ENCODE measurements at regions not wholly inside any gene's neighbourhood (a gene's known extent, or its start where the extent isn't known, plus 50 kb on each side); places are given as distances from the start of the nearest gene placed in this dataset.

- H3K27ac ChIP-seq: no peak overlapping the region
- no peak for TF ChIP-seq CTCF (IDR thresholded peaks at IDR 0.05; ENCODE audit: low read depth, low read length)
- H3K27me3 ChIP-seq (ENCODE audit: insufficient read depth, low read depth, severe bottlenecking): no peaks in the 10 kb centered on the region
- no peaks in the 10 kb centered on the region for H3K9me3 ChIP-seq (ENCODE audit: severe bottlenecking)
- H3K36me3 ChIP-seq: no peaks in the 10 kb centered on the region
- DNase-seq: no peak
- H3K4me3 ChIP-seq (ENCODE audit: low read depth, low read length): no peak overlapping the region
Measured at GRCh38 chr2:146666340-146666739, 1178.5 kb upstream of the ACVR2A start.

- DNase-seq: no peak
- Histone ChIP-seq H3K9me3 (ENCODE audit: severe bottlenecking) (no peaks in the 10 kb centered on the region), H3K27me3 (ENCODE audit: insufficient read depth, low read depth, severe bottlenecking) (no peaks in the 10 kb centered on the region), H3K36me3 (no peaks in the 10 kb centered on the region), H3K4me3 (ENCODE audit: low read depth, low read length) (no peak overlapping the region), H3K27ac (no peak overlapping the region)
- TF ChIP-seq CTCF (IDR thresholded peaks at IDR 0.05; ENCODE audit: low read depth, low read length): no peak
Measured at GRCh38 chr2:146665800-146666199, 1179.0 kb upstream of the ACVR2A start.

- no peak overlapping the region for H3K27ac ChIP-seq
- no peaks in the 10 kb centered on the region for H3K9me3 ChIP-seq (ENCODE audit: severe bottlenecking)
- DNase-seq: no peak
- H3K4me3 ChIP-seq (ENCODE audit: low read depth, low read length): no peak overlapping the region
- no peaks in the 10 kb centered on the region for H3K36me3 ChIP-seq
- H3K27me3 ChIP-seq (ENCODE audit: insufficient read depth, low read depth, severe bottlenecking): no peaks in the 10 kb centered on the region
- peak; percentile 35; the same call in 1 of the 2 replicates for TF ChIP-seq CTCF (IDR thresholded peaks at IDR 0.05; ENCODE audit: low read depth, low read length)
Measured at GRCh38 chr2:146661473-146662096, 1183.2 kb upstream of the ACVR2A start.

- TF ChIP-seq CTCF (IDR thresholded peaks at IDR 0.05; ENCODE audit: low read depth, low read length): no peak
- Histone ChIP-seq H3K9me3 (ENCODE audit: severe bottlenecking) (peaks cover 5% of the 10 kb centered on the region), H3K27ac (no peak overlapping the region)
Measured at GRCh38 chr2:146659976-146660375, 1184.9 kb upstream of the ACVR2A start.

GRCh38 chr2:146652311-146652710 lies 1192.5 kb upstream of the ACVR2A start:
- Histone ChIP-seq H3K4me3 (ENCODE audit: low read depth, low read length) (no peak overlapping the region), H3K27me3 (ENCODE audit: insufficient read depth, low read depth, severe bottlenecking) (no peaks in the 10 kb centered on the region), H3K9me3 (ENCODE audit: severe bottlenecking) (peaks cover 5% of the 10 kb centered on the region), H3K27ac (no peak overlapping the region), H3K36me3 (no peaks in the 10 kb centered on the region)
- no peak for TF ChIP-seq CTCF (IDR thresholded peaks at IDR 0.05; ENCODE audit: low read depth, low read length)
- no peak for DNase-seq

More at GRCh38 chr2:146659976-146660375, 1184.9 kb upstream of the ACVR2A start:
- H3K4me3 ChIP-seq (ENCODE audit: low read depth, low read length): no peak overlapping the region
- H3K27me3 ChIP-seq (ENCODE audit: insufficient read depth, low read depth, severe bottlenecking): no peaks in the 10 kb centered on the region
- no peak for DNase-seq
- H3K36me3 ChIP-seq: no peaks in the 10 kb centered on the region

- no peak for DNase-seq
- no peaks in the 10 kb centered on the region for H3K36me3 ChIP-seq
- no peak overlapping the region for H3K4me3 ChIP-seq (ENCODE audit: low read depth, low read length)
- no peak overlapping the region for H3K27ac ChIP-seq
- H3K9me3 ChIP-seq (ENCODE audit: severe bottlenecking): peaks cover 5% of the 10 kb centered on the region
- no peak for TF ChIP-seq CTCF (IDR thresholded peaks at IDR 0.05; ENCODE audit: low read depth, low read length)
- no peaks in the 10 kb centered on the region for H3K27me3 ChIP-seq (ENCODE audit: insufficient read depth, low read depth, severe bottlenecking)
Measured at GRCh38 chr2:146651361-146651760, 1193.5 kb upstream of the ACVR2A start.

All from WERI-Rb-1 (cell line).